SK-N-MC (cell line): ENCODE measurements at regions not wholly inside any gene's neighbourhood (a gene's known extent, or its start where the extent isn't known, plus 50 kb on each side); places are given as distances from the start of the nearest gene placed in this dataset.

Experiments used
- EZH2 ChIP-seq: fragments of 200-600 bp; sonication (generic); IDR thresholded peaks from one replicate; pipeline ENCODE4 v1.6.1; 2017; ENCODE audit warnings: antibody characterized with exemption
- POLR2AphosphoS5 ChIP-seq: IDR thresholded peaks from 2 replicates; pipeline ENCODE4 v1.6.1; 2012; ENCODE audit warnings: mild to moderate bottlenecking, low read depth, low read length, borderline replicate concordance

DNA sequence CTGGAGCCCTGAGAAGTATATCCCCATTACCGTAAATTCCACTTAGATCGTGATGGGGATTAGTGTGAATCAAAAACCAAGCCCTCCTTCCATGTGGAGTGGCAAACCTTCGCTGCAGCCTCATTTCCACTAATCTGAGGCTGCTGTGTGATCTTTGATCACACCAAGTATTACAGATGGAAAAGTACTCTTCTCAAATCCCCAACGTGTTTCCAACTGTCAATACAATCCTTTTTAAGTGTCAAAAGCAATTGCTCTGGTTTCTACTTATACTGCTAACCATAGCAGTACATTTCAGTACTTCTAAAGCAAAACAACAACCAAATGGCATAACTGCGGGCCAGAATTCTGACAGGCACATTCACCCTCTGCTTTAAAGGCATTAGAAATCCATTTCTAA, 307.7 kb upstream of the ADAMTS16 start:
- TF ChIP-seq POLR2AphosphoS5 (no peak), EZH2 (no peak)
